AG04450 (cell line): ENCODE measurements at regions not wholly inside any gene's neighbourhood (a gene's known extent, or its start where the extent isn't known, plus 50 kb on each side); places are given as distances from the start of the nearest gene placed in this dataset.

Experiments
- CTCF ChIA-PET: fragments of 300-600, 350-600 bp; formaldehyde crosslinking; extraction: SDS; loops from one replicate; lab custom pipeline; 2022; ENCODE audit warnings: antibody characterized with exemption, inconsistent platforms; lab: Charles Lee
- POLR2A ChIA-PET: fragments of 350-600 bp; formaldehyde crosslinking; extraction: SDS; loops from one replicate; lab custom pipeline; 2021; ENCODE audit warnings: antibody characterized with exemption, inconsistent platforms; lab: Yijun Ruan, JAX
- DNase-seq: peaks from one replicate; pipeline ENCODE4 v3.0.0-alpha.2; 2011; ENCODE audit warnings: low read depth, low spot score
- H3K27ac ChIP-seq: one replicate; pipeline ENCODE4 v1.5.1; 2012; ENCODE audit warnings: low read depth, low read length, control low read depth
- H3K27me3 ChIP-seq: one replicate; pipeline ENCODE4 v1.6.0; 2012; ENCODE audit warnings: low read length; ENCODE audit not compliant: control insufficient read depth, insufficient read depth
- H3K4me3 ChIP-seq: 2 replicates; pipeline ENCODE4 v1.5.1; 2011; ENCODE audit warnings: mild to moderate bottlenecking, low read depth, low read length, control low read depth
- H3K9me3 ChIP-seq: 2 replicates; pipeline ENCODE4 v1.5.1; 2012; ENCODE audit warnings: low read length; ENCODE audit not compliant: control insufficient read depth, insufficient read depth
- CTCF ChIP-seq: IDR thresholded peaks from 2 replicates; pipeline ENCODE4 v1.5.1; 2011; ENCODE audit warnings: low read depth, low read length, control low read depth, inconsistent platforms

DNA sequence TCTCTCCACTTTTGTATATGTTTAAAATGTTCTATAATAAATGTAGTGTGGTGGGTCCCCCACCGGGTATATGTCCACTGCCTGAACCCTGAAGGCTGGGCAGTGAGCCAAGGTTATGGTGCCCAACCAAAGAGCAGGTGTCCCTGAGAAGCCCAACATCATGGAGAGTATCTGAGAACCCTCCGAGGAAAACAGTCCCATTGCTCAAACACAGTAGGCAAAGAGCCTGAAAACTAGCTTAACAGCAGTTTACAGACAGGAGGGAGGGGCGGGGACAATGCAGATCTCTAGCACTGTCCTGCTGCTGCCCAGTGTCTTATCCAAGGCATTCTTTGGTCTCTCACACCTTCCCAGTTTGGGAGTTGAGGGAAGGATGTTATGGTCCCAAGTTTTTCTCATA, 91.0 kb downstream of the TMPRSS5 start:
- no peak for DNase-seq
- no peak for TF ChIP-seq CTCF
- Histone ChIP-seq H3K27me3 (no peaks in the 10 kb centered on the region), H3K27ac (no peak overlapping the region), H3K9me3 (no peaks in the 10 kb centered on the region), H3K4me3 (no peak overlapping the region)
- CTCF ChIA-PET = no interaction called here
- POLR2A ChIA-PET = no interaction called here

GRCh38 chr11:113614097-113614496, 92.0 kb downstream of the TMPRSS5 start:
- Histone ChIP-seq H3K9me3 (no peaks in the 10 kb centered on the region), H3K27me3 (no peaks in the 10 kb centered on the region), H3K4me3 (no peak overlapping the region), H3K27ac (no peak overlapping the region)
- CTCF ChIA-PET = no interaction called here
- no peak for DNase-seq
- POLR2A ChIA-PET = interaction anchor here (0.5 kb wide), 1 partner anchor 27 kb away, joined by 3 read pairs; no protein-coding TSS in a partner anchor
- no peak for TF ChIP-seq CTCF

- POLR2A ChIA-PET = interaction anchor here (0.5 kb wide), 1 partner anchor 27 kb away, joined by 3 read pairs; no protein-coding TSS in a partner anchor
- TF ChIP-seq CTCF = no peak
- CTCF ChIA-PET = no interaction called here
- H3K27ac ChIP-seq = no peak overlapping the region
- no peak overlapping the region for H3K4me3 ChIP-seq
- DNase-seq = no peak
- no peaks in the 10 kb centered on the region for H3K9me3 ChIP-seq
- no peaks in the 10 kb centered on the region for H3K27me3 ChIP-seq
Measured at GRCh38 chr11:113613619-113614018, 92.5 kb downstream of the TMPRSS5 start.

DNA sequence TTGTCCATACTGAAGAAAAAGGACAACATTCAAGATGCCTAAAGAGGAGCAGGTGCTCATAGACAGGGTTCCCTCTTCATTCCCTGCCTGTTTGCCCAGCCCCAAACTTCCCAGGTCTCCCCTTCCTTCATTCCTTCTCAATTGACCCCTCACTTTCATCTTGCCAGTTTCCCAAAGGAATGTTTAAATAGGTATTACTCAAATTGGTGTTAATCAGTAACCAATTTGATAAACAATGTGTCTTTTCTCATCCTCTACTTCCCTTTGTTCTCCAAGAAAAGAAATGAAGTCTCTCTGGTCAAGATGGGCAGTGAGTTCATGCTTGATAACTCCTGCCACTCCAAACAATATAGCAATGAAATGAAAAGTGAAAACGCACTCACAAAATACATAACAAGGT, 101.9 kb downstream of the TMPRSS5 start:
- TF ChIP-seq CTCF = no peak
- no peak for DNase-seq
- Histone ChIP-seq H3K27me3 (no peaks in the 10 kb centered on the region), H3K4me3 (no peak overlapping the region), H3K9me3 (no peaks in the 10 kb centered on the region), H3K27ac (no peak overlapping the region)
- POLR2A ChIA-PET = no interaction called here
- CTCF ChIA-PET = no interaction called here

GRCh38 chr11:113603277-113604059, 102.6 kb downstream of the TMPRSS5 start:
- no peak overlapping the region for H3K4me3 ChIP-seq
- no peaks in the 10 kb centered on the region for H3K27me3 ChIP-seq
- H3K9me3 ChIP-seq = no peaks in the 10 kb centered on the region
- ChIA-PET CTCF (no interaction called here), POLR2A (no interaction called here)
- TF ChIP-seq CTCF = no peak
- no peak overlapping the region for H3K27ac ChIP-seq
- no peak for DNase-seq
